Endothelial cell of umbilical vein (primary cell): ENCODE measurements at regions not wholly inside any gene's neighbourhood (a gene's known extent, or its start where the extent isn't known, plus 50 kb on each side); places are given as distances from the start of the nearest gene placed in this dataset.

Experiments
- BruUV-seq: library from RNA; stranded (reverse); fragments of 400-500 nt; replicated peaks from 2 replicates; lab custom pipeline; 2021; lab: Mats Ljungman, UMichigan
- CTCF ChIA-PET: fragments of 300-600, 350-600 bp; sonication (Branson Sonifier 250); formaldehyde crosslinking; loops from one replicate; lab custom pipeline; 2021; ENCODE audit warnings: antibody characterized with exemption, inconsistent platforms; lab: Charles Lee
- POLR2A ChIA-PET: fragments of 300-600, 350-600 bp; sonication (Branson Sonifier 250); formaldehyde crosslinking; loops from one replicate; lab custom pipeline; 2021; ENCODE audit warnings: antibody characterized with exemption, inconsistent platforms; lab: Charles Lee
- DNase-seq: peaks from one replicate; pipeline ENCODE4 v3.0.0-alpha.2; 2011; ENCODE audit warnings: low read depth, low spot score
- FAIRE-seq: peaks from 2 replicates; lab custom pipeline; 2011; peaks lifted over from hg19 to GRCh38; lab: Jason Lieb, UNC
- H2AFZ ChIP-seq: 2 replicates; pipeline ENCODE4 v1.6.0; 2012; ENCODE audit warnings: low read depth, low read length, control low read depth, inconsistent platforms
- H3K27ac ChIP-seq: 2 replicates; pipeline ENCODE4 v1.5.1; 2011; ENCODE audit warnings: low read depth, mild to moderate bottlenecking, control low read depth, low read length, moderate library complexity; ENCODE audit not compliant: insufficient read depth
- H3K27me3 ChIP-seq, 2 experiments: 2 replicates each; pipeline versions ENCODE4 v1.6.0 to v1.6.1; 2011; ENCODE audit warnings: low read length in 2 of 2, mixed read lengths in 1 of 2; ENCODE audit not compliant: control insufficient read depth in 2 of 2, insufficient read depth in 2 of 2
- H3K36me3 ChIP-seq, 2 experiments: 2 replicates in 1 of 2; 3 replicates in 1 of 2; pipeline ENCODE4 v1.5.1; 2011; ENCODE audit warnings: low read length in 2 of 2, mild to moderate bottlenecking in 1 of 2, moderate library complexity in 1 of 2; ENCODE audit not compliant: control insufficient read depth in 2 of 2, insufficient read depth in 2 of 2; ENCODE audit errors: extremely low read depth in 1 of 2
- H3K4me1 ChIP-seq: 3 replicates; pipeline ENCODE4 v1.5.1; 2011; ENCODE audit warnings: mild to moderate bottlenecking, low read length; ENCODE audit not compliant: control insufficient read depth, insufficient read depth; ENCODE audit errors: extremely low read depth
- H3K4me2 ChIP-seq: 2 replicates; pipeline ENCODE4 v1.6.1; 2011; ENCODE audit warnings: low read length, control low read depth, mixed read lengths; ENCODE audit not compliant: insufficient read depth
- H3K4me3 ChIP-seq, 3 experiments: fragments of 200-600 bp in 1 of 3; sonication (generic), shearing (Covaris generic) in 1 of 3; replicated peaks in 1 of 3; 2 replicates each; pipeline ENCODE4 v1.5.1; 2011 to 2016; ENCODE audit warnings: control low read depth in 3 of 3, low read length in 3 of 3, mild to moderate bottlenecking in 2 of 3, inconsistent platforms in 1 of 3, low read depth in 1 of 3, moderate library complexity in 1 of 3; ENCODE audit not compliant: insufficient read depth in 1 of 3
- H3K79me2 ChIP-seq: 2 replicates; pipeline ENCODE4 v1.6.0; 2012; ENCODE audit warnings: low read length, inconsistent platforms; ENCODE audit not compliant: control insufficient read depth, insufficient read depth
- H3K9ac ChIP-seq: replicated peaks from 2 replicates; pipeline ENCODE3; 2011; ENCODE audit warnings: low read length, control low read depth; ENCODE audit not compliant: insufficient read depth; ENCODE audit errors: extremely low read depth
- H3K9me1 ChIP-seq: replicated peaks from 3 replicates; pipeline ENCODE4 v1.6.0; 2011; ENCODE audit warnings: mild to moderate bottlenecking, low read length; ENCODE audit not compliant: control insufficient read depth, insufficient read depth; ENCODE audit errors: extremely low read depth
- H3K9me3 ChIP-seq: replicated peaks from 2 replicates; pipeline ENCODE4 v1.5.1; 2012; ENCODE audit warnings: low read length, inconsistent platforms; ENCODE audit not compliant: control insufficient read depth, insufficient read depth
- H4K20me1 ChIP-seq: replicated peaks from 2 replicates; pipeline ENCODE3; 2011; ENCODE audit warnings: mild to moderate bottlenecking, low read length; ENCODE audit not compliant: control insufficient read depth, insufficient read depth; ENCODE audit errors: extremely low read depth
- CTCF ChIP-seq, 2 donors: IDR thresholded peaks; 1 replicate in 1 of 2; 2 replicates in 1 of 2; pipeline ENCODE4 v1.5.1; 2011; ENCODE audit warnings: low read length in 2 of 2, mild to moderate bottlenecking in 2 of 2, moderate library complexity in 2 of 2, control low read depth in 1 of 2, inconsistent platforms in 1 of 2, low read depth in 1 of 2; ENCODE audit not compliant: insufficient read depth in 1 of 2; ENCODE audit errors: extremely low read depth in 1 of 2
- EZH2 ChIP-seq: IDR thresholded peaks from 2 replicates; pipeline ENCODE4 v1.6.1; 2012; ENCODE audit warnings: borderline replicate concordance, low read depth, mild to moderate bottlenecking, moderate library complexity, low read length, inconsistent platforms; ENCODE audit not compliant: severe bottlenecking
- FOS ChIP-seq: IDR thresholded peaks from 2 replicates; pipeline ENCODE4 v1.6.1; 2011; ENCODE audit warnings: mild to moderate bottlenecking, low read length, moderate library complexity, borderline replicate concordance; ENCODE audit not compliant: insufficient read depth
- GATA2 ChIP-seq: IDR thresholded peaks from 2 replicates; pipeline ENCODE4 v1.7.0; 2011; ENCODE audit warnings: low read depth, mild to moderate bottlenecking, moderate library complexity, mixed read lengths, low read length; ENCODE audit not compliant: insufficient read length, insufficient read depth
- JUN ChIP-seq: IDR thresholded peaks from 2 replicates; pipeline ENCODE4 v1.6.1; 2011; ENCODE audit warnings: borderline replicate concordance, low read depth; ENCODE audit not compliant: insufficient read length, insufficient read depth
- MAX ChIP-seq: IDR thresholded peaks from 2 replicates; pipeline ENCODE4 v1.6.1; 2011; ENCODE audit not compliant: insufficient read depth, insufficient read length
- MYC ChIP-seq: IDR thresholded peaks from one replicate; pipeline ENCODE4 v1.6.1; 2011; ENCODE audit warnings: mild to moderate bottlenecking, low read depth, low read length
- POLR2A ChIP-seq: IDR thresholded peaks from 2 replicates; pipeline ENCODE4 v1.6.1; 2012; ENCODE audit warnings: low read depth, mild to moderate bottlenecking, control low read depth, low read length
- POLR2AphosphoS5 ChIP-seq: IDR thresholded peaks from 2 replicates; pipeline ENCODE4 v1.6.1; 2012; ENCODE audit warnings: low read depth, mild to moderate bottlenecking, control low read depth, low read length, moderate library complexity; ENCODE audit not compliant: insufficient read depth
- dilution Hi-C: fragments of 300-500 bp; cut with MboI; formaldehyde crosslinking; loops from one replicate; pipeline ENCODE4 v1.15.0; 2019; ENCODE audit warnings: low sequenced_read_pairs; ENCODE audit not compliant: extremely low pct_ligation_motif_present
- intact Hi-C: fragments of 100-400 bp; cut with micrococcal nuclease; formaldehyde crosslinking; loops from one replicate; pipeline ENCODE4 v1.10.0; 2022

- Histone ChIP-seq H4K20me1 (no peaks in the 10 kb centered on the region), H3K9me1 (no peaks in the 10 kb centered on the region), H3K36me3 (no peaks in the 10 kb centered on the region), H3K27me3 (no peaks in the 10 kb centered on the region), H2AFZ (no peak overlapping the region), H3K79me2 (no peaks in the 10 kb centered on the region), H3K4me1 (no peaks in the 10 kb centered on the region), H3K9me3 (no peaks in the 10 kb centered on the region), H3K27ac (no peak overlapping the region), H3K9ac (no peak overlapping the region), H3K4me2 (no peak overlapping the region), H3K4me3 (no peak overlapping the region)
- peak; percentile 49 for DNase-seq
- intact Hi-C loops: loop anchor here (1.0 to 2.0 kb wide), 3 partner anchors 665 to 1455 kb away; no protein-coding TSS in a partner anchor
- ChIA-PET CTCF (interaction anchor here (1.3 to 1.4 kb wide), 2 partner anchors 1284 to 1286 kb away, joined by 4 to 5 read pairs; no protein-coding TSS in a partner anchor), POLR2A (no interaction called here)
- dilution Hi-C loops: no loop called here
- peak; percentile 79 for FAIRE-seq
- TF ChIP-seq MAX (no peak), EZH2 (no peak), CTCF (IDR thresholded peaks at IDR 0.05; ENCODE audit: extremely low read depth in 1 of 2, insufficient read depth in 1 of 2, low read depth in 1 of 2, low read length in 2 of 2) (peak; percentile 78 to 83)
- BruUV-seq: no TSS peak
These were observed 1002.9 kb upstream of the KCND2 start for GRCh38 chr7:119270045-119270464.

- Histone ChIP-seq H3K9ac (no peak overlapping the region), H3K4me2 (no peak overlapping the region), H3K27me3 (no peaks in the 10 kb centered on the region), H4K20me1 (no peaks in the 10 kb centered on the region), H3K9me3 (no peaks in the 10 kb centered on the region), H3K27ac (no peak overlapping the region), H2AFZ (no peak overlapping the region), H3K4me3 (no peak overlapping the region), H3K4me1 (no peaks in the 10 kb centered on the region), H3K36me3 (no peaks in the 10 kb centered on the region), H3K9me1 (no peaks in the 10 kb centered on the region), H3K79me2 (no peaks in the 10 kb centered on the region)
- no peak for DNase-seq
- BruUV-seq: no TSS peak
- ChIA-PET CTCF (interaction anchor here (1.3 to 1.4 kb wide), 3 partner anchors 1283 to 1455 kb away, joined by 4 to 5 read pairs (median 5); no protein-coding TSS in a partner anchor), POLR2A (no interaction called here)
- FAIRE-seq: no peak
- intact Hi-C loops (loop anchor here (1.0 to 2.0 kb wide), 3 partner anchors 665 to 1454 kb away; no protein-coding TSS in a partner anchor), dilution Hi-C loops (no loop called here)
- TF ChIP-seq EZH2: no peak
- TF ChIP-seq CTCF (IDR thresholded peaks at IDR 0.05; ENCODE audit: extremely low read depth in 1 of 2, insufficient read depth in 1 of 2, low read depth in 1 of 2, low read length in 2 of 2): no peak
- TF ChIP-seq GATA2: no peak
- no peak for TF ChIP-seq POLR2A
- no peak for TF ChIP-seq JUN
- TF ChIP-seq POLR2AphosphoS5: no peak
- TF ChIP-seq FOS: no peak
- TF ChIP-seq MYC: no peak
- TF ChIP-seq MAX: no peak
These were observed 1002.3 kb upstream of the KCND2 start for GRCh38 chr7:119270644-119271043.
